H1 (cell line): ENCODE measurements at regions not wholly inside any gene's neighbourhood (a gene's known extent, or its start where the extent isn't known, plus 50 kb on each side); places are given as distances from the start of the nearest gene placed in this dataset.

ENCODE experiments used
- CTCF ChIA-PET: fragments of 300-600 bp; sonication (Branson Sonifier 250); formaldehyde crosslinking; loops from one replicate; lab custom pipeline; 2021; ENCODE audit not compliant: partially characterized antibody; lab: Charles Lee
- POLR2A ChIA-PET: fragments of 300-600 bp; sonication (Branson Sonifier 250); formaldehyde crosslinking; loops from one replicate; lab custom pipeline; 2021; ENCODE audit warnings: inconsistent platforms; ENCODE audit not compliant: partially characterized antibody; lab: Charles Lee
- DNase-seq, 2 experiments: peaks; one replicate each; pipeline versions ENCODE4 v3.0.0 to v3.0.0-alpha.2; 2010 to 2022; ENCODE audit warnings: low spot score in 2 of 2, low read depth in 1 of 2, mixed read lengths in 1 of 2
- FAIRE-seq: peaks from 2 replicates; lab custom pipeline; 2011; peaks lifted over from hg19 to GRCh38; lab: Jason Lieb, UNC
- H2AFZ ChIP-seq: 2 replicates; pipeline ENCODE4 v1.8.1; 2012; ENCODE audit warnings: low read length, inconsistent platforms
- H2AK5ac ChIP-seq: 2 replicates; pipeline ENCODE4 v1.6.1; 2013; ENCODE audit warnings: low read depth, low read length
- H2BK120ac ChIP-seq: replicated peaks from 2 replicates; pipeline ENCODE3; 2013; ENCODE audit warnings: low read depth, low read length, inconsistent platforms
- H2BK12ac ChIP-seq: 2 replicates; pipeline ENCODE4 v1.6.1; 2013; ENCODE audit warnings: low read depth, low read length
- H2BK15ac ChIP-seq: 2 replicates; pipeline ENCODE4 v1.6.1; 2013; ENCODE audit warnings: low read length
- H2BK20ac ChIP-seq: 2 replicates; pipeline ENCODE4 v1.6.1; 2013; ENCODE audit warnings: low read length
- H2BK5ac ChIP-seq: 2 replicates; pipeline ENCODE4 v1.6.1; 2013; ENCODE audit warnings: low read depth, low read length
- H3K14ac ChIP-seq: 2 replicates; pipeline ENCODE4 v1.6.1; 2013; ENCODE audit warnings: inconsistent platforms; ENCODE audit not compliant: insufficient read length
- H3K18ac ChIP-seq: 2 replicates; pipeline ENCODE4 v1.6.1; 2013; ENCODE audit warnings: low read length; ENCODE audit errors: extremely low read depth
- H3K23ac ChIP-seq: 2 replicates; pipeline ENCODE4 v1.6.1; 2013; ENCODE audit warnings: inconsistent platforms; ENCODE audit not compliant: insufficient read length
- H3K23me2 ChIP-seq: 2 replicates; pipeline ENCODE4 v1.6.1; 2013; ENCODE audit warnings: low read depth, low read length
- H3K27ac ChIP-seq: 2 replicates; pipeline ENCODE4 v1.6.1; 2011; ENCODE audit warnings: low read depth, low read length, inconsistent platforms
- H3K27me3 ChIP-seq, 4 experiments: replicated peaks in 1 of 4; 1 replicate in 1 of 4; 2 replicates in 3 of 4; pipeline versions ENCODE4 v1.6.1 to v1.8.1; 2011 to 2013; ENCODE audit warnings: low read length in 3 of 4, mild to moderate bottlenecking in 3 of 4, inconsistent platforms in 2 of 4, mixed read lengths in 2 of 4, moderate library complexity in 1 of 4; ENCODE audit not compliant: control insufficient read depth in 3 of 4, insufficient read depth in 3 of 4; ENCODE audit errors: extremely low read depth in 1 of 4
- H3K36me3 ChIP-seq, 4 experiments: 2 replicates each; pipeline versions ENCODE4 v1.6.1 to v1.8.1; 2011 to 2013; ENCODE audit warnings: mild to moderate bottlenecking in 4 of 4, low read length in 3 of 4, moderate library complexity in 2 of 4, control low read depth in 1 of 4, inconsistent platforms in 1 of 4; ENCODE audit not compliant: insufficient read depth in 4 of 4, control insufficient read depth in 2 of 4
- H3K4ac ChIP-seq: replicated peaks from 2 replicates; pipeline ENCODE3; 2013; ENCODE audit warnings: low read length, low read depth, mixed read lengths, inconsistent platforms; ENCODE audit not compliant: insufficient read length
- H3K4me1 ChIP-seq, 4 experiments: replicated peaks in 1 of 4; 1 replicate in 1 of 4; 2 replicates in 3 of 4; pipeline versions ENCODE4 v1.6.1 to v1.8.1; 2011 to 2013; ENCODE audit warnings: low read length in 3 of 4, inconsistent platforms in 2 of 4, mixed read lengths in 1 of 4; ENCODE audit not compliant: insufficient read depth in 4 of 4, control insufficient read depth in 3 of 4
- H3K4me2 ChIP-seq, 2 experiments: 2 replicates each; pipeline versions ENCODE4 v1.6.1 to v1.8.1; 2011 to 2013; ENCODE audit warnings: low read depth in 2 of 2, low read length in 2 of 2, control low read depth in 1 of 2, inconsistent platforms in 1 of 2, mild to moderate bottlenecking in 1 of 2; ENCODE audit not compliant: insufficient read depth in 1 of 2
- H3K4me3 ChIP-seq, 4 experiments: fragments of 200-600, 300-600 bp in 1 of 4; sonication (generic), shearing (Covaris generic), sonication (Bioruptor Twin) in 1 of 4; 2 replicates each; pipeline versions ENCODE4 v1.5.1 to v1.8.1; 2011 to 2016; ENCODE audit warnings: low read length in 4 of 4, low read depth in 3 of 4, control low read depth in 2 of 4, inconsistent platforms in 2 of 4, mild to moderate bottlenecking in 2 of 4, mixed read lengths in 1 of 4, moderate library complexity in 1 of 4; ENCODE audit not compliant: insufficient read depth in 2 of 4; ENCODE audit errors: extremely low read depth in 1 of 4
- H3K56ac ChIP-seq: replicated peaks from 2 replicates; pipeline ENCODE3; 2013; ENCODE audit warnings: low read depth, mild to moderate bottlenecking, mixed read lengths, low read length, inconsistent platforms; ENCODE audit not compliant: insufficient read length
- H3K79me1 ChIP-seq: 2 replicates; pipeline ENCODE4 v1.6.1; 2013; ENCODE audit warnings: low read depth, low read length, control low read depth
- H3K79me2 ChIP-seq, 2 experiments: 2 replicates each; pipeline versions ENCODE4 v1.6.1 to v1.8.1; 2012 to 2013; ENCODE audit warnings: low read length in 2 of 2, mild to moderate bottlenecking in 2 of 2, inconsistent platforms in 1 of 2; ENCODE audit not compliant: insufficient read depth in 2 of 2, control insufficient read depth in 1 of 2
- H3K9ac ChIP-seq, 4 experiments: replicated peaks in 1 of 4; 1 replicate in 1 of 4; 2 replicates in 3 of 4; pipeline versions ENCODE4 v1.6.1 to v1.8.1; 2011 to 2013; ENCODE audit warnings: low read depth in 3 of 4, low read length in 3 of 4, control low read depth in 2 of 4, mild to moderate bottlenecking in 2 of 4, moderate library complexity in 2 of 4, inconsistent platforms in 1 of 4; ENCODE audit errors: extremely low read depth in 1 of 4
- H3K9me3 ChIP-seq, 2 experiments: 2 replicates each; pipeline versions ENCODE4 v1.6.1 to v1.8.1; 2012 to 2013; ENCODE audit warnings: mild to moderate bottlenecking in 2 of 2, moderate library complexity in 2 of 2, control low read depth in 1 of 2, inconsistent platforms in 1 of 2, low read depth in 1 of 2, low read length in 1 of 2, mixed read lengths in 1 of 2; ENCODE audit not compliant: insufficient read depth in 2 of 2
- H4K20me1 ChIP-seq, 2 experiments: replicated peaks in 1 of 2; 2 replicates each; pipeline versions ENCODE3 to v1.8.1; 2011 to 2013; ENCODE audit warnings: inconsistent platforms in 2 of 2, low read length in 2 of 2, mild to moderate bottlenecking in 1 of 2; ENCODE audit not compliant: insufficient read depth in 2 of 2, control insufficient read depth in 1 of 2
- H4K5ac ChIP-seq: 2 replicates; pipeline ENCODE4 v1.6.1; 2013; ENCODE audit warnings: low read length, low read depth, mixed read lengths, inconsistent platforms; ENCODE audit not compliant: insufficient read length
- H4K8ac ChIP-seq: 2 replicates; pipeline ENCODE4 v1.8.0; 2013; ENCODE audit warnings: mild to moderate bottlenecking, moderate library complexity, low read length, inconsistent platforms; ENCODE audit not compliant: insufficient read depth; ENCODE audit errors: extremely low read depth
- H4K91ac ChIP-seq: replicated peaks from 2 replicates; pipeline ENCODE3; 2013; ENCODE audit warnings: low read length, mixed read lengths, inconsistent platforms; ENCODE audit not compliant: insufficient read length
- KDM1A ChIP-seq: fragments of 200-600, 300-600 bp; sonication (generic); IDR thresholded peaks from 2 replicates; pipeline ENCODE4 v1.7.1; 2016; ENCODE audit warnings: mild to moderate bottlenecking, low read length, borderline replicate concordance
- YY1 ChIP-seq: IDR thresholded peaks from 2 replicates; pipeline ENCODE4 v1.6.1; 2011; ENCODE audit warnings: low read depth, mild to moderate bottlenecking, low read length
- WGBS, 2 experiments: shearing (Covaris generic) in 1 of 2; methylation state at CpG; one replicate each; pipeline versions ENCODE4 v1.1.6 to v1.1.7; 2013 to 2015; ENCODE audit warnings: low lambda C conversion rate in 2 of 2, mixed read lengths in 2 of 2, inconsistent platforms in 1 of 2, low coverage in 1 of 2, missing lambda C conversion rate in 1 of 2; ENCODE audit not compliant: insufficient replicate concordance in 2 of 2, insufficient coverage in 1 of 2, insufficient read length in 1 of 2; ENCODE audit errors: extremely low coverage in 1 of 2, missing lambda C conversion rate in 1 of 2; 5-methylcytosine and 5-hydroxymethylcytosine counted together

DNA sequence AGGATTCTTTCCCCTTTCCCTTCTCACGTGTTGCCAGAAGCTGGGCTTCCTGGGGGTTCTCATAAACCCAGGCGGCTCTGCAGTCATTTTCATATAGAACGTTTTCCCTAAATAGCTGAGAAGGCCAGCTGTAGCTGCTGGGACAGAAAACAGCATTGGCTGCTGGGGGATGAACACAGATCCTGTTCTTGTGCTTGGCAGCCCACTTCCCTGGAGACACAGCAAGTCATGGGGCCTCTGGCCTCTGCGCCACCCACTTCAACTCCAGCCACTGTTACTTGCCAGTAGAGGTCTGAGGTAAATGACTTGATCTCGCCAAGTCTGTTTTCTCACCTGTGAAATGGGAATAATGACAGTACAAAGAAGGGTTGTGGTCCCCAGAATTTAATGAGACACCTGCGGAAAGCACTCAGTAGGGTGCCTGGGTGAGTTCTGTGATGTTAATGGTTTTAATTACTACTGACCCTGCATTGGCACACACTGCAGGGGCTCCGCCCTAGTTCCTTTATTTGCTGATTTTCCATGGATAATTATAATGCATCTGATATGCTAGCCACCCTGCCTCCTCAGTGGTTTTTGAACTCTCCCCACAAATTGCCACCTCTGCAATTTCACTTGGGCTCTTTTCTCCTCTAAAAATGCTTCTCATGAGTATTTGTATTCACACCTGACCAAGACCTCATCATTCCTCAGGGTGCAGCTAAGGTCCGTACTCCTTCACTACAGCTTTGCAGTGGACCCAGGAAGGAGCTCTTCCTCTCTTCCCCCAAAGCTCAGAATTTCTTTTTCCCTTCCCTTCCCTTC is 274.7 kb downstream of the RPLP1 start:
- no peak overlapping the region for H4K8ac ChIP-seq
- POLR2A ChIA-PET: interaction anchor here (0.5 kb wide), 1 partner anchor 908 kb away, joined by 3 read pairs; no protein-coding TSS in a partner anchor
- 59% methylated on average over 7 of the region's 8 CpGs; no CpG with 5 or more reads in 1 of the 2 experiments for WGBS, 2 experiments
- H4K5ac ChIP-seq: no peak overlapping the region
- FAIRE-seq (no peak), DNase-seq (peak in 1 of 2 experiments; percentile 49)
- H2BK5ac ChIP-seq: no peak overlapping the region
- H3K79me1 ChIP-seq: no peaks in the 10 kb centered on the region
- H3K18ac ChIP-seq: no peak overlapping the region
- no peaks in the 10 kb centered on the region for H3K23me2 ChIP-seq
- no peak overlapping the region for H3K27ac ChIP-seq
- H3K4me3 ChIP-seq: no peak overlapping the region
- H2BK20ac ChIP-seq: no peak overlapping the region
- no peak overlapping the region for H2BK12ac ChIP-seq
- no peak overlapping the region for H2BK120ac ChIP-seq
- no peak overlapping the region for H2AFZ ChIP-seq
- no peak overlapping the region; a peak in 2 of 4 replicates for H3K4me2 ChIP-seq
- TF ChIP-seq KDM1A: peak; percentile 95
- TF ChIP-seq YY1: no peak
- H3K79me2 ChIP-seq: no peaks in the 10 kb centered on the region
- no peak overlapping the region for H3K23ac ChIP-seq
- no peaks in the 10 kb centered on the region for H3K27me3 ChIP-seq
- CTCF ChIA-PET: interaction anchor here (0.6 to 1.7 kb wide), 11 partner anchors 30 to 796 kb away, joined by 3 to 4 read pairs (median 3); no protein-coding TSS in a partner anchor
- H3K4ac ChIP-seq: no peak overlapping the region
- H3K14ac ChIP-seq: no peak overlapping the region
- no peak overlapping the region for H2BK15ac ChIP-seq
- no peaks in the 10 kb centered on the region for H3K9me3 ChIP-seq
- H3K56ac ChIP-seq: no peak overlapping the region
- H3K4me1 ChIP-seq: peaks cover 2 to 12% (median 9%) of the 10 kb centered on the region in 4 experiments
- no peak overlapping the region for H3K9ac ChIP-seq
- H4K91ac ChIP-seq: no peak overlapping the region
- H2AK5ac ChIP-seq: no peak overlapping the region
- no peaks in the 10 kb centered on the region; a peak in 1 of 8 replicates for H3K36me3 ChIP-seq
- H4K20me1 ChIP-seq: no peaks in the 10 kb centered on the region
